ENCODE measurements at regions not wholly inside any gene's neighbourhood (a gene's known extent, or its start where the extent isn't known, plus 50 kb on each side); places are given as distances from the start of the nearest gene placed in this dataset.
"Not testable (repeated sequence)": the region's sequence is repeated elsewhere in the genome, so short reads cannot be mapped to it uniquely, and the experiment has no call there.

GRCh38 chr6:141488488-141488887 lies 644.2 kb upstream of the GJE1 start:
- DNase-seq = peak; percentile 74
- in situ Hi-C loops (cut with MboI; ENCODE audit: low pct_unique_long_range_greater_than_20kb, low sequenced_read_pairs) = no loop called here

GRCh38 chr6:141486942-141487341 lies 645.8 kb upstream of the GJE1 start:
- in situ Hi-C loops (cut with MboI; ENCODE audit: low pct_unique_long_range_greater_than_20kb, low sequenced_read_pairs) = no loop called here
- DNase-seq = no peak

GRCh38 chr6:141484711-141485110 lies 648.0 kb upstream of the GJE1 start:
- peak; percentile 71 for DNase-seq
- in situ Hi-C loops (cut with MboI; ENCODE audit: low pct_unique_long_range_greater_than_20kb, low sequenced_read_pairs) = no loop called here

GRCh38 chr6:141483598-141484061 lies 649.1 kb upstream of the GJE1 start:
- in situ Hi-C loops (cut with MboI; ENCODE audit: low pct_unique_long_range_greater_than_20kb, low sequenced_read_pairs) = no loop called here
- DNase-seq = peak; percentile 97

- peak; percentile 47 for DNase-seq
Measured at GRCh38 chr6:141482796-141483597, 649.7 kb upstream of the GJE1 start.

GRCh38 chr6:141475259-141475658 lies 657.5 kb upstream of the GJE1 start:
- DNase-seq = no peak
- in situ Hi-C loops (cut with MboI; ENCODE audit: low pct_unique_long_range_greater_than_20kb, low sequenced_read_pairs) = no loop called here

More at GRCh38 chr6:141482796-141483597, 649.7 kb upstream of the GJE1 start:
- in situ Hi-C loops (cut with MboI; ENCODE audit: low pct_unique_long_range_greater_than_20kb, low sequenced_read_pairs) = no loop called here

GRCh38 chr6:141472162-141472928 lies 660.4 kb upstream of the GJE1 start:
- in situ Hi-C loops (cut with MboI; ENCODE audit: low pct_unique_long_range_greater_than_20kb, low sequenced_read_pairs) = no loop called here
- DNase-seq = no peak

GRCh38 chr6:141470810-141471209 lies 661.9 kb upstream of the GJE1 start:
- no peak for DNase-seq
- in situ Hi-C loops (cut with MboI; ENCODE audit: low pct_unique_long_range_greater_than_20kb, low sequenced_read_pairs) = no loop called here

- no peak for DNase-seq
- in situ Hi-C loops (cut with MboI; ENCODE audit: low pct_unique_long_range_greater_than_20kb, low sequenced_read_pairs) = no loop called here
Measured at GRCh38 chr6:141467881-141468280, 664.8 kb upstream of the GJE1 start.

GRCh38 chr6:141467041-141467440 lies 665.7 kb upstream of the GJE1 start:
- in situ Hi-C loops (cut with MboI; ENCODE audit: low pct_unique_long_range_greater_than_20kb, low sequenced_read_pairs) = no loop called here
- DNase-seq = no peak

- no peak for DNase-seq
- in situ Hi-C loops (cut with MboI; ENCODE audit: low pct_unique_long_range_greater_than_20kb, low sequenced_read_pairs) = no loop called here
Measured at GRCh38 chr6:141464896-141465295, 667.8 kb upstream of the GJE1 start.

- in situ Hi-C loops (cut with MboI; ENCODE audit: low pct_unique_long_range_greater_than_20kb, low sequenced_read_pairs) = no loop called here
- DNase-seq = no peak
Measured at GRCh38 chr6:141464490-141464889, 668.2 kb upstream of the GJE1 start.

- no peak for DNase-seq
- in situ Hi-C loops (cut with MboI; ENCODE audit: low pct_unique_long_range_greater_than_20kb, low sequenced_read_pairs) = no loop called here
Measured at GRCh38 chr6:141463237-141463977, 669.3 kb upstream of the GJE1 start.

- in situ Hi-C loops (cut with MboI; ENCODE audit: low pct_unique_long_range_greater_than_20kb, low sequenced_read_pairs) = no loop called here
- no peak for DNase-seq
Measured at GRCh38 chr6:141460743-141461484, 671.8 kb upstream of the GJE1 start.

- in situ Hi-C loops (cut with MboI; ENCODE audit: low pct_unique_long_range_greater_than_20kb, low sequenced_read_pairs); DNase-seq: not testable (repeated sequence)
Measured at GRCh38 chr6:141460245-141460644, 672.5 kb upstream of the GJE1 start.

GRCh38 chr6:141457984-141458383 lies 674.7 kb upstream of the GJE1 start:
- DNase-seq; in situ Hi-C loops (cut with MboI; ENCODE audit: low pct_unique_long_range_greater_than_20kb, low sequenced_read_pairs): not testable (repeated sequence)

- DNase-seq = no peak
- in situ Hi-C loops (cut with MboI; ENCODE audit: low pct_unique_long_range_greater_than_20kb, low sequenced_read_pairs) = no loop called here
Measured at GRCh38 chr6:141452354-141452686, 680.4 kb upstream of the GJE1 start.

GRCh38 chr6:141451511-141452353 lies 681.0 kb upstream of the GJE1 start:
- DNase-seq = no peak
- in situ Hi-C loops (cut with MboI; ENCODE audit: low pct_unique_long_range_greater_than_20kb, low sequenced_read_pairs) = no loop called here
